MM.1S (cell line): ENCODE measurements at regions not wholly inside any gene's neighbourhood (a gene's known extent, or its start where the extent isn't known, plus 50 kb on each side); places are given as distances from the start of the nearest gene placed in this dataset.

ENCODE experiments used
- DNase-seq: peaks from one replicate; pipeline ENCODE4 v3.0.0-alpha.2; 2015
- H2AFZ ChIP-seq: fragments of 300-600 bp; sonication (generic); 2 replicates; pipeline ENCODE4 v1.6.0; 2016; ENCODE audit warnings: antibody characterized with exemption, low read length
- H3F3A ChIP-seq: fragments of 300-600 bp; sonication (generic); 2 replicates; pipeline ENCODE4 v1.6.1; 2016; ENCODE audit warnings: mild to moderate bottlenecking, antibody characterized with exemption, low read length, moderate library complexity, mixed read lengths; ENCODE audit not compliant: insufficient read depth
- H3K27ac ChIP-seq: fragments of 300-600 bp; sonication (generic); 2 replicates; pipeline ENCODE4 v1.5.1; 2016; ENCODE audit warnings: mild to moderate bottlenecking, low read length
- H3K27me3 ChIP-seq: fragments of 300-600 bp; sonication (generic); replicated peaks from 2 replicates; pipeline ENCODE4 v1.6.0; 2016; ENCODE audit warnings: low read length; ENCODE audit not compliant: insufficient read depth
- H3K36me3 ChIP-seq: fragments of 300-600 bp; sonication (generic); replicated peaks from 2 replicates; pipeline ENCODE4 v1.6.1; 2016; ENCODE audit warnings: mild to moderate bottlenecking, low read length, mixed read lengths; ENCODE audit not compliant: insufficient read depth
- H3K4me1 ChIP-seq: fragments of 300-600 bp; sonication (generic); 2 replicates; pipeline ENCODE4 v1.6.1; 2016; ENCODE audit warnings: low read length, mixed read lengths
- H3K4me2 ChIP-seq: fragments of 300-600 bp; sonication (generic); 2 replicates; pipeline ENCODE4 v1.6.0; 2016; ENCODE audit warnings: low read depth, low read length
- H3K4me3 ChIP-seq: fragments of 300-600 bp; sonication (generic); 2 replicates; pipeline ENCODE4 v1.5.1; 2016; ENCODE audit warnings: low read length, mixed read lengths
- H3K79me2 ChIP-seq: fragments of 300-600 bp; sonication (generic); 2 replicates; pipeline ENCODE4 v1.6.1; 2016; ENCODE audit warnings: mixed run types, low read length, mixed read lengths
- H3K9ac ChIP-seq: fragments of 300-600 bp; sonication (generic); 2 replicates; pipeline ENCODE4 v1.6.1; 2016; ENCODE audit warnings: low read length, mixed read lengths
- H3K9me2 ChIP-seq: fragments of 300-600 bp; sonication (generic); replicated peaks from 2 replicates; pipeline ENCODE4 v1.6.1; 2016; ENCODE audit warnings: mild to moderate bottlenecking, low read length, mixed read lengths; ENCODE audit not compliant: insufficient read depth
- H3K9me3 ChIP-seq: fragments of 300-600 bp; sonication (generic); replicated peaks from 2 replicates; pipeline ENCODE4 v1.6.1; 2016; ENCODE audit warnings: mild to moderate bottlenecking, low read length, mixed read lengths; ENCODE audit not compliant: insufficient read depth
- H4K20me1 ChIP-seq: fragments of 300-600 bp; sonication (generic); 2 replicates; pipeline ENCODE4 v1.6.1; 2016; ENCODE audit warnings: mild to moderate bottlenecking, low read length, moderate library complexity, mixed read lengths; ENCODE audit not compliant: insufficient read depth
- CTCF ChIP-seq: fragments of 300-600 bp; sonication (generic); IDR thresholded peaks from 2 replicates; pipeline ENCODE4 v1.5.1; 2016; ENCODE audit warnings: antibody characterized with exemption, low read length, mixed read lengths
- EZH2 ChIP-seq: fragments of 300-600 bp; sonication (generic); optimal IDR thresholded peaks from 2 replicates; pipeline ENCODE3; 2017; ENCODE audit warnings: low read depth, mild to moderate bottlenecking, antibody characterized with exemption, low read length, mixed read lengths
- EZH2phosphoT487 ChIP-seq: fragments of 300-600 bp; sonication (generic); IDR thresholded peaks from 2 replicates; pipeline ENCODE4 v1.6.1; 2018; ENCODE audit warnings: antibody characterized with exemption, low read length

- DNase-seq: no peak
- Histone ChIP-seq H3K4me3 (no peak overlapping the region), H4K20me1 (no peaks in the 10 kb centered on the region), H3K9ac (no peak overlapping the region), H3K27ac (no peak overlapping the region), H3K4me1 (no peaks in the 10 kb centered on the region), H3K9me2 (no peaks in the 10 kb centered on the region), H3K36me3 (no peaks in the 10 kb centered on the region), H3K79me2 (no peaks in the 10 kb centered on the region), H3K9me3 (no peaks in the 10 kb centered on the region), H3K27me3 (no peaks in the 10 kb centered on the region), H2AFZ (no peak overlapping the region), H3K4me2 (no peak overlapping the region), H3F3A (no peaks in the 10 kb centered on the region)
- TF ChIP-seq EZH2phosphoT487: no peak
These were observed 290.1 kb downstream of the HINT1 start for GRCh38 chr5:130874861-130875417.

GRCh38 chr5:130871346-130872086 is 293.5 kb downstream of the HINT1 start:
- Histone ChIP-seq H3K4me1 (no peaks in the 10 kb centered on the region), H3K9ac (no peak overlapping the region), H3K27ac (no peak overlapping the region), H3K9me2 (no peaks in the 10 kb centered on the region), H3K4me3 (no peak overlapping the region), H3K27me3 (no peaks in the 10 kb centered on the region), H3K4me2 (no peak overlapping the region), H3K9me3 (no peaks in the 10 kb centered on the region), H3F3A (no peaks in the 10 kb centered on the region), H3K36me3 (no peaks in the 10 kb centered on the region), H2AFZ (no peak overlapping the region), H4K20me1 (no peaks in the 10 kb centered on the region), H3K79me2 (no peaks in the 10 kb centered on the region)
- peak; percentile 41 for DNase-seq
- TF ChIP-seq EZH2phosphoT487 (no peak), EZH2 (no peak), CTCF (peak; percentile 73)

- no peak overlapping the region for H3K4me3 ChIP-seq
- no peak overlapping the region for H3K4me2 ChIP-seq
- H3K9me2 ChIP-seq: no peaks in the 10 kb centered on the region
- no peaks in the 10 kb centered on the region for H4K20me1 ChIP-seq
- no peak for TF ChIP-seq CTCF
- TF ChIP-seq EZH2: no peak
- no peak for TF ChIP-seq EZH2phosphoT487
- H3K79me2 ChIP-seq: no peaks in the 10 kb centered on the region
- H3K4me1 ChIP-seq: no peaks in the 10 kb centered on the region
- H3K36me3 ChIP-seq: no peaks in the 10 kb centered on the region
- no peaks in the 10 kb centered on the region for H3K27me3 ChIP-seq
- H3K9me3 ChIP-seq: no peaks in the 10 kb centered on the region
- H3F3A ChIP-seq: no peaks in the 10 kb centered on the region
- H3K9ac ChIP-seq: no peak overlapping the region
- no peak for DNase-seq
- no peak overlapping the region for H2AFZ ChIP-seq
- H3K27ac ChIP-seq: no peak overlapping the region
These were observed 294.4 kb downstream of the HINT1 start for GRCh38 chr5:130870691-130871090.

DNA sequence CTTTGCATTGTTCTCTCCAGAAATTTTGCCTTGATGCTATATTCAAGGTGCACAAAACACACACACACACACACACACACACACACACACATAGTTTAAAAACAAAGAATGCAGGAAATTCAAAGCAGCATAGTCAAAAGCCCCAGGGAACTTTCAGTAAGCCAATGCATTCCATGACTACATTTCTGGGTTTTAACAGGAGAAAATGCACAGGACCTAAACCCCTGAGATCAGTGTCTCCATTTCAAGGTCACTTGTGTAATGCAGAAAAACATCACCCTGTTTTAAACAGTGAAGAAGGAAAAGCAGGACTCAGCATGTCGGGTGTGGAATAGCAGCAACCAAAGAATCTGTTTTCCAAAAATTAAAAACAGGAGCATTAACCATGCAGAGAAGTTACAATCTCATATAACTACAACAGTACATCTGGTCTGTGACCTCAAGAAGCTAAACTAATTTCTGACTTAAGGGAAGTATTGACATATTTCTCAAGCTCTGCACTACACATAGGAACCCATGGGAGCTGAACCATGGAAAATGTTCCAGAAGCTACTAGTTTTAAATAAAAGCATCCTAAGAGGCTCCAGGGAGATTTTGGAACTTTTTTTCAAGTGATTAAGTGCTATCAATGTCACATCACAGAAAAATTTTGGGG is 296.7 kb downstream of the HINT1 start:
- TF ChIP-seq EZH2phosphoT487: no peak
- no peak for TF ChIP-seq CTCF
- TF ChIP-seq EZH2: no peak
- Histone ChIP-seq H2AFZ (no peak overlapping the region), H3K27ac (no peak overlapping the region), H4K20me1 (no peaks in the 10 kb centered on the region), H3K9me3 (no peaks in the 10 kb centered on the region), H3F3A (no peaks in the 10 kb centered on the region), H3K4me1 (no peaks in the 10 kb centered on the region), H3K36me3 (no peaks in the 10 kb centered on the region), H3K4me3 (no peak overlapping the region), H3K4me2 (no peak overlapping the region), H3K27me3 (no peaks in the 10 kb centered on the region), H3K79me2 (no peaks in the 10 kb centered on the region), H3K9me2 (no peaks in the 10 kb centered on the region), H3K9ac (no peak overlapping the region)
- no peak for DNase-seq
